Transverse colon (tissue), 4 donors: ENCODE measurements at regions not wholly inside any gene's neighbourhood (a gene's known extent, or its start where the extent isn't known, plus 50 kb on each side); places are given as distances from the start of the nearest gene placed in this dataset.

ENCODE experiments used
- POLR2AphosphoS5 ChIP-seq, 3 donors: sonication (generic); formaldehyde crosslinking; IDR thresholded peaks; one replicate each; pipeline ENCODE4 v1.6.1; 2016; ENCODE audit warnings: antibody characterized with exemption in 3 of 3
- TF ChIP-seq, protein P1 (sequence below), 5 experiments: fragments of 200-600 bp in 3 of 5; fragments of 450-650 bp in 2 of 5; sonication (generic) in 3 of 5; IDR thresholded peaks; 1 replicate in 2 of 5; 2 replicates in 3 of 5; pipeline ENCODE4 v1.5.1; 2016 to 2017; ENCODE audit warnings: antibody characterized with exemption in 5 of 5, inconsistent platforms in 3 of 5, mild to moderate bottlenecking in 2 of 5, moderate library complexity in 1 of 5

DNA sequence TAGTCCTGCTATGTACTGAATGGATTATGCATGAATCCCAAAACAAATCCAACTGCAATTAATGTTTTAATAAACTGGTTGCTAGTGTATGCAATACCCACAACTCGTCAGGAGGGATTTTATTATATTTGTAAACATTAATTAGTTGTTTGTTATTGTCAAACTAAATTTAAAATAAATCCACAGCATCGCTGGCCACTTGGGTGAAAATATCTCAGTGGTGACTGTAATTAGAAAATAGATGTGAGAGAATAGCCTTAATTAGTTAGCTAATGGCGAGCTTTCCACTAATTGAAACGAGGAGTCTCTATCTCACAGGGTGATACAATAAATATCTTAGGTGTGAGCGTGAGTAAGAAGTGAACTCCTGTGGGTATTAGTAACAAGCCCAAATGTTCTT is 176.8 kb downstream of the LINC00237 start:
- TF ChIP-seq POLR2AphosphoS5 (IDR thresholded peaks at IDR 0.05), result no peak
- TF ChIP-seq, protein P1, sequence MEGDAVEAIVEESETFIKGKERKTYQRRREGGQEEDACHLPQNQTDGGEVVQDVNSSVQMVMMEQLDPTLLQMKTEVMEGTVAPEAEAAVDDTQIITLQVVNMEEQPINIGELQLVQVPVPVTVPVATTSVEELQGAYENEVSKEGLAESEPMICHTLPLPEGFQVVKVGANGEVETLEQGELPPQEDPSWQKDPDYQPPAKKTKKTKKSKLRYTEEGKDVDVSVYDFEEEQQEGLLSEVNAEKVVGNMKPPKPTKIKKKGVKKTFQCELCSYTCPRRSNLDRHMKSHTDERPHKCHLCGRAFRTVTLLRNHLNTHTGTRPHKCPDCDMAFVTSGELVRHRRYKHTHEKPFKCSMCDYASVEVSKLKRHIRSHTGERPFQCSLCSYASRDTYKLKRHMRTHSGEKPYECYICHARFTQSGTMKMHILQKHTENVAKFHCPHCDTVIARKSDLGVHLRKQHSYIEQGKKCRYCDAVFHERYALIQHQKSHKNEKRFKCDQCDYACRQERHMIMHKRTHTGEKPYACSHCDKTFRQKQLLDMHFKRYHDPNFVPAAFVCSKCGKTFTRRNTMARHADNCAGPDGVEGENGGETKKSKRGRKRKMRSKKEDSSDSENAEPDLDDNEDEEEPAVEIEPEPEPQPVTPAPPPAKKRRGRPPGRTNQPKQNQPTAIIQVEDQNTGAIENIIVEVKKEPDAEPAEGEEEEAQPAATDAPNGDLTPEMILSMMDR (IDR thresholded peaks at IDR 0.05), result no peak
